A204.1 (cell line): ENCODE measurements at regions not wholly inside any gene's neighbourhood (a gene's known extent, or its start where the extent isn't known, plus 50 kb on each side); places are given as distances from the start of the nearest gene placed in this dataset.
"Not testable (repeated sequence)": the region's sequence is repeated elsewhere in the genome, so short reads cannot be mapped to it uniquely, and the experiment has no call there.

Experiments
- FAIRE-seq: peaks from 2 replicates; lab custom pipeline; 2012; peaks lifted over from hg19 to GRCh38; lab: Jason Lieb, UNC

DNA sequence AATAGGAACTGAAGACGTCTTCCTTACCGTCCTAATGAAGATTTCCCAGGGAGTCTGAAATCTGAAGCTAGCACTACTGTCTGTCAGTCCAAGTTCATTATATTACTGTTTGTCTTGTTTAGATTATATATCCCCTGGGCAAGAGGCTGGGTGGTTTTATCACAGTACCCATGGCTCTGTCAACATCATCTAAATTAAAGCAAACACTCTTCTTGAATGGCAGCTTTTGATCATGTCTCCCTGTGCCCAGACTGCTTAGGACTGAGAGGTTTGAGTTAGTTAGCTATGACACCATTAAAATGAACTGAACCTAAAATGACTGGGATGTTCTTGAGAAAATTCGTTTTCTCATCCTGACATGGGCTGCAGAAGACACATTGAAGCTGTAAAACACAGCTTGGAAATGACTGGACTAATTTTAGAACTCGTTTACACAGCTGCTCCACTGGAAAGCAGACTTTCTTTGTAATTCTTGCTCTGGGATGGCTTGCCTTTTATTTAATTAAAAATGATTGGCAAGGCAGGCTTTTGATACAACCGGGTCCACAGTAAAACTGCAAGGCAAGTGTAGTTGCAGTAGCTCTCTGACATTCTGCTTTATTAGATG, 243.5 kb downstream of the MFSD1 start:
- no peak for FAIRE-seq

DNA sequence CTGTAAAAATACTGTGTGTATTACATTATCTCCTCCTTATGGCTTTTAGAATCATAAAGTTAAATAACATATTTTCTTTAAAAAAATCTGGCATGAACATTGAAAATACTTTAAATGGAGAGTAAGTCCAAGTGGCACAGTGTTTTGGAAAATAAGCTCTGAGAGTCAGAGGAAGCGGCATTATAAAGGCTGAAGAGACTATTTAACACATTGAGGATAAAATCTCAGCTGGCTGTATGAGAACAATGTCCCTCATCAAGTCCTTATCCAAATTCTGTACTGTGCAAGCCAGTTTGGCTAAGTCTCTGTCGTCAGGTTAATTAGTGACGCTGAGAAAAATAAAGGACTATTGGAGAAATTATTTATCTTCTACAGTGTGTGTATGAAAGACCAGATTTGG, 245.5 kb downstream of the MFSD1 start:
- no peak for FAIRE-seq

DNA sequence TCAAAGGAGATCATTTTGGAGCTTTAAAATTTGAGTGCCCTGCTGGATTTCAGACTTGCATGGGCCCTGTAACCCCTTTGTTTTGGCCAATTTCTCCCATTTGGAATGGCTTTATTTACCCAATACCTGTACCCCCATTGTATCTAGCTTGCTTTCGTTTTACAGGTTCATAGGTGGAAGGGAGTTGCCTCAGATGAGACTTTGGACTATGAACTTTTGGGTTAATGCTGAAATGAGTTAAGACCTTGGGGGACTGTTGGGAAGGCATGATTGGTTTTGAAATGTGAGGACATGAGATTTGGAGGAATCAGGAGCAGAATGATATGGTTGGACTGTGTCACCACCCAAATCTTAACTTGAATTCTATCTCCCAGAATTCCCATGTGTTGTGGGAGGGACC, 250.6 kb downstream of the MFSD1 start:
- not testable (repeated sequence) for FAIRE-seq

DNA sequence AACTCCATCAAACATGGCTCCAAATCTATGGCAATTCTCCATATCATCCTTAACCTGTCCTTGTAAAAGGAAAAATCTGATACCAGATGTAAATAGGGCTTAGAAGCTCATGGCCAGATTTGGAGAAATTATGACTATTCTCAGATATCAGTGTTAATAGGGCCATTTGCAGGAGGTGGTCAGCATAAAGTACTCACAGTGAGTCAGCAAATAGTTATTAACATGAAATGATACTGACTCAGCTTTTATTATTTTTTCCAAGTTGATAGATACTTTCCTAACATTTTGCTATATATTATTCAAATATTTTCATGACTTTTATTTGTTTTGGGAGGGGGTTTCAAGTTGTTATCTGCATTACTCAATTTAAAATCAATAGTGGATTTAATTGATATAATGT, 255.8 kb downstream of the MFSD1 start:
- no peak for FAIRE-seq

DNA sequence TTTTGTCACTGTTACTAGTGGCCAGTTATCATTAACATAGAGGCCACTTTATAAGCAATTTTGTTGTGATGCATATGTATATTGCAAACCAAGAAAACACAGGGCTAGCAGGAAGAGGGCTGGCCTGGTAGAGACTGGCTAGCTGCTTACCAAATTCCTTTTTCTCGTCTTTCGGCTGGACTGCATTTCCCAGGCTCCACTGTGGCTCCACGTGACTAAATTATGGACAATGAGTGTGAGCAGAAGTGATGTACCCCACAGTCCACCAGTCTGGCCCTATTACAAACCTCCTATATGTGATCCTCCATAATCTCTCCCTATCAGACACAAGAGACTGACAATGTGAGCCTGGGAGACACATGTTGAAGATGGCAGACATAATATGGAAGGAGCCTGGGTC, 257.0 kb downstream of the MFSD1 start:
- no peak for FAIRE-seq

DNA sequence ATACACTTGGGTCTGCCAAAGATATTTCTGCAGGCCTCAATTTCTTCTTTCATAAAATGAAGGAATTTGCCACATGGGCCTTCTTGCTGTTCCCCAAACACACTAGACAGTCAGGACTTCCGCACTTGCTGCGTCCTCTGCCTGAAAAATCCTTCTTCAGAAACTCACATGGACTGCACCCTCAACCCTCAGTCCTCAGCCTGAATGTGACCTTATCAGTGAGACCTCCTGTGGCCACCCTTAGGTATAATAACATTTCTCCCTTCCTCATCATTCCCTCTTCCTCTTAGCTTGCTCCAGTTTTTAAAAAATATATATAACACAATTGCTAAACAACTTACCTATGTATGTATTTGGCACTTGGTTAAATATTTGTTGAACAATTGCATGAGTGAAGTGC, 257.5 kb downstream of the MFSD1 start:
- no peak for FAIRE-seq

DNA sequence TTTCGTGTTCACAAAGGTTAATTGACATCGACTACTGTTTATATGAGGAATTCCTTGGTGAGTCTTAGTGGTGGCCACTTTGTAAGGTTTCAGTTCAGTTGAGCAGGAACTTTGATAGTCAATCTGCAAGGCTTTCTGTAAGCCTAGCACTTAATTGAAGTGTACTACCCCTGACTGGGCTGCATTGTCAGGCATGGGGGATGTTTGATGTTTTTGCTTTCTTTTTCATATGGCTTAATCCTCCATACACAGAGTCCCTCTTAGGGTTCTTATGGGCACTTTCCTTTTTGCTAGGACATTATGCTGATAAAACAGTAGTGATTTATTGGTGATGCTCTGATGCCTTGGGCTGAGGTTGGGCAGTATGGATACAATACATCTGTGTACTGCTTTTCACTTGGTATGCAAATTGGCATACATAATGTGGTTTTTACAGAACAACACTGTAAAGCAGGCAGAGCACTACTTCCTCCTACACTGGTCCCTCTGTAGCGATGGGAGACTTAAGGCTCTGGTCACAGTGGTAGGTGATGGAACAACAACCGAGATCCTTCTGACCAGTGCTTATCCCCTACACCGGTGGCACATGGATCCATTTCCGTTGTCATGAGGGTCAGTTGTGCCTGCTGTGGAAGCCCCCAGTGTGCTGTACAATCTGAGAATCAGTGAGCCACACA, 261.0 kb downstream of the MFSD1 start:
- no peak for FAIRE-seq

DNA sequence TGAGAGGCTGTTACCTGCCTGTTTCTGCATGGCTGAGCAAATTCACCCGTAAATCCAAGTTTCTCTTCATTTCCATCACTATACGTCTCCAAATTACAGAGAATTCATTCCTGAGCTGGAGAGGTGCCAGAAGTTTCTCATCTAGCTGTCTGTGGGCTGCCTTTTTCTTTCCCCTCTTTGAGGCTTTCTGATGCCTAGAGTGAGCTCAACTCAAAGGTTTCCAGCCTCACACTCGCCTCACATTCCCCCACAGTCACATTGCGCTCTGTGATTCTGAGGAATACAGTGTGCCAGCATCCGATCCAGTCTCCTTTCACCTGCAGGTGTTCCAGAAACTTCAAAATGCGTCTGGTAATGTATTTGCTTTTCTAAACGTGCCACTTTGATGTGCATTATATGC, 267.2 kb downstream of the MFSD1 start, which contains the start of gene IQCJ:
Gene IQCJ (plus strand): TSS at position 229 of the 400 bp plus-strand sequence.
- FAIRE-seq, result no peak

DNA sequence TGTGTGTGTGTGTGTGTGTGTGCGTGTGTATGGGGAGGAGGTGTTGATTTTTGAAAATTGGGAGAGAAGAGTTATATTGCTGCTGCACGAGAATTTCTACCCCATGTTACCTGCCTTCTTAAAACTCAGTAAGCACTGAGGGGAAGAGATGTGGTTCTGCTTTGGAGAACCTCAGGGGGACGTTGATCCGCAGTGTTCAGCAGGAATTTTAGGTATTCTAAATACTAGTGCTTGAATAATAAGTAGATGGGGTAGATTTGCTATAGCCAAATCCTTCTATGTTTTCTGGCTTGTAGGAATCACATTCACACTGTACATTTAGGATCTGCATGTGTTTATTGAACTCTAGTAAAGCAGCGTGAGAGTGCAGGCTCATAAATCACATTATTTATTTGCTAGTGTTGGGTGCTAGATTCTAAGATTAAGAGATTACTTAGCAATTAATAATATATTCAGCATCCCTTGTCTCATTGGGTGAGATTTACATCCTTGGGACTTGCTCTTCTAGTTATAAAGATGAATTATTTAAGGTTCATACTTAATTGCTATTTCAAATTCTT, 268.1 kb downstream of the MFSD1 start:
- FAIRE-seq, result no peak

DNA sequence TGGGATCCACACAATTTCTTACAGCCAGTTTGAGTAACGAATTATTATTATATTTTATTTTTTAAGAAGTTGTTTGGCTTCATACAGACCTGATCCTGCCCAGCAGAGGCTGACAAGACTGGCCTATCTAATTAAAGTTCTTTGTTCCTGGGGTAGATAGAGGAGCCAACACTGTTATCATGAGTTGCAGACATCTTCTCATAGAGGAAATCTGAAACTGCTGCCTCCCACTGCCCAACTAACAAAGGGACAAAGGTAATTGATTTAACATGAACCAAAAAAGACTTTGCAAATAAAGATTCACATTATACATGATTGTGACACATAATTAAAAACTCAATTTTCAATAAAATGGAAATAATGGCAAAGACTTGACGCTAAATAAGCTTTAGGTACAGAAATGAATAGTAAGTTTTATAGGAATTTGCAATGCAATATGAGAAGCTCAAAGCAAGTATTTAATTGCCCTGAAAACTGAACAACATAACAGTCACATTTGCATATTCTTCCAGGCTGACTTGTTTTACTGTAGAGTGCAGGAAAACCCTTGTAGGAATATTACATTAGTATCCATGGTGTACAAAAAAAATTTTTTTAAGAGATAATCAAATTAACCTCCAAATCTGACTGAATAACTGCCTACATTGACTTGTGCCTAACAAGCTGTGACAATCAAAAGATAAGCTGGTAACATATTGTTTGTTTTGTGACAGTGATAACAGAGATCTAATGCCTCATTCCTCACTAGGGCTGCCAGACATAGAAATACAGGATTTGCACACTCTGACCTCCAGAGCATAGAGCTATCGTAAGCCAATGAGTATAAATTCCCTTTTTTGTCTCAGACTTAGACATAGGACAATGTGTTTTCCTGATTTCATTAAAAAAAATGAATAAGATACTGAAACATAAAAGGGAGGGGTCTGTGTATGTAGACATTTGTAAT, 273.2 kb downstream of the MFSD1 start:
- FAIRE-seq, result no peak

DNA sequence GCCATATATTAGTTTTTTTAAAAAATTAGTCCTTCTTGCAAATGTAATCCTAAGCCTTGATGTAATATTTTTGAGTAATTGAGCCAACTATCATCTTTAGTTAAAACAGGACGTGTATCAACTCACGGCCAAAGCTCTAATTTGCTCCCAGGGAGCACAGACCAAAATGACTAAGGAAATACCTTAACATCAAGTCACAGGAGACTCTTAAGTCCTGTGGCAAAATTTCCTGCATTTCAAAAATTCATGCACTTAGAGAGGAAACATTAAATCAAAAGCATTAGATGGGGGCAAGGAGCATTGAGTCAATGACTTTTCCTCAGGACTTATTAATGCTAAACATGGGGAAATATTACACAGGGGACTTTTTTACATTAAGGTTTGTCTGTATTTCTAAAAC, 276.0 kb downstream of the MFSD1 start:
- no peak for FAIRE-seq

DNA sequence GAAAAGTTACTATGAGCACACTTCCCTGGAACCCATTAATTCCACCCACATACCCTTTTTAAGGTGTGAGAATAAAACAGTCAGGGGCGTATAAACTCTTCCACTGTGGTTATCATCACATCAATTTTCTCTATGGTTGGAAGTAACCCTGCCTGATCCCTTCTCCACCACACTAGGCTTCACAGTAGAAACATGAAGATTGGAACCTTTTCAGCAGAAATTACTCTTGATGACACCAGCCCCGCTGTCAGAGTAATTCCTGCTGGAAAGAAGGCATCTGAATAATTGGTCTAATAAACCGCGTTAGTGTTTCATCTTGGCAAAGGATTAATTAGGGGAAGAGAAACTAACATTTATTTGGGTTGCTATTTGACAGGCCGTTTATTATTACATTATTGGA, 278.4 kb downstream of the MFSD1 start:
- no peak for FAIRE-seq

DNA sequence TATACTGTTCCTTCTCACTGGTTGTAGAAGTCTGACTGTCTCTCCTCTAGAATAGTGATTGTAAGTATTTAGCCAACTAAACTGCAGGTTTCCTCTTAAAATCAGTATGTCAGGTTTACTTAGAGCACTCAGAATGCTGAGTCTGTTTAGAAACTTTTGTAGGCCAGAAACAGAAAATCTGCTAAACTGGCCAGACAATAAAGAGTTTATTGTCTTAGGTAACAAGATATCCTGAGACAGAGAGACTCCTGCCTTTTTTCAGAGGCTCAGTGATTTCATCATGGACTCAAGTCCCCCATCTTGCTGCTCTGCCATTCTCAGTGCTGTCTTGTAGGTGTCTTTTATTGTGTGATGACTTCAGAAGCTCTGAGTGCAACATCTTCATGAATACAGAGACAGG, 279.0 kb downstream of the MFSD1 start:
- FAIRE-seq, result no peak

DNA sequence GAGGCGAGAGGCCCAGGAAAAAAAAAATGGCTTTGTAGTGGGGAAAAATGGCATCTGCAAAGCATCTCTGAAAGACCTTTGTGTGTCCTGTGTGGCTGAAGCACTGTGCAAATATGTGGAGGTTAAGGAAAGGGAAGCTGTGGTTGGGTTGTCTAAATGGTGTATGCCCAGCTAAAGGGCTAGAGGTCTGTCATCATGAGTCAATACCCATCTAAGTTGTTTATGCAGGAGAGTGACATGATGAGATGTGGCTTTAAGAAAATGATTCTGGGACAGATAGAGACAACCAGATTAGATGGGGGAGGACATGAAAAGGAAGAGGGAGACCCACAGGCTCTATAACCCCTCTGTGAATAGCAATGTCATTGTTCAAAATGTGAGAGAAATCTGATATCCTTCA, 280.7 kb downstream of the MFSD1 start:
- no peak for FAIRE-seq

DNA sequence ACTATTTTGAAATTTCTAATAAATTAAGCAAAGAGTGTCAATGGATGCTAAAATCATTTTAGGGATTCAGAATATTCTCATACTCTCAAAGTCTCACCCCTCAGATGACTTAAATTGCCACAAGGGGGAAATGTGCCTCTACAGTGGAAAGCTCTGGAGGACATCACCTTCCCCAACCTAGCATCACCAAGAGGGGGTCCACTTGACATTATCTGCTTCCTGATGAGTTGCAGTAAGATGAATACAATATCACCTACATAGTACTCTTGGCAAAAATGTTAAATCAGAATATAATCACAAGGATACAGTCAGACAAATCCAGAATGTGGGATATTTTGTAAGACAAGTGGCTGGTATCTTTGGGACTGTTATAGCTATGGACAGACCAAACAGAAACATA, 290.1 kb downstream of the MFSD1 start:
- no peak for FAIRE-seq

DNA sequence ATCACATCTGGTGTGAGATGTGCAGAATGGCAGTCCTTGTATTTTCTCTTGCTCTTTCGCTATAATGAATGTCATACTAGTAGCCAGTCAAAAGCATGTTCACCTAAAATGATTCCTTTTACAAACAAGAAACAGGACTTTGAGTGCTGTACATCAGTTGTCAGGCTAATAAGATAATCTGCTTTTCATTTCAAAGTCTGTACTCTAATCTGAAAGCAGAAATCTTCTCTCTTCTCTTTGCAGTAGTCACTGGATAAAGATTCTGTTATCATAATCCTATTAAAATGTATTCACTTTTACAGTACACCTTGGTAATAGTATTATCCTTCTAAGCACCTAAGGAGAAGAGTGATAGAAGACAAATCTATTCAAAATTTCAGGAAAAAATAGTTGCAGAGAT, 300.1 kb downstream of the MFSD1 start:
- FAIRE-seq, result no peak

DNA sequence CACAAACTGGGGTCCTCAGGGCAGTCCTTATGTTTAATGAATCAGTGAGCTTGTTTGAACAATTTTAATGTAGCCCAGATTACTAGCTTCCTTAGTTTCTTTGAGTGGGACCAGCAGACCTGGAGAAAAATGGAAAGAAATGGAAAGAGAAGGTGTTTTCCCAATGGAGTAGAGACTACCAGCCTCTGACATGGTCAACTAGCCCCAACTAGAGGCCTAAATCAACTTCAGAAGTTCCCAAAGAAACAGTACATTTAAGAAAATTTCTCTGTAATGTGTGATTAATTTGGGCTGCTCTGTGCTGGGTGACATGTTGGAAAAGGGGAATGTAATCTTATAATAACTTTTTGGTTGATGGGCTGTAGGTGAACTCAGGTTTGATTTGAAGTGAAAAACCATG, 310.9 kb downstream of the MFSD1 start:
- FAIRE-seq, result no peak

DNA sequence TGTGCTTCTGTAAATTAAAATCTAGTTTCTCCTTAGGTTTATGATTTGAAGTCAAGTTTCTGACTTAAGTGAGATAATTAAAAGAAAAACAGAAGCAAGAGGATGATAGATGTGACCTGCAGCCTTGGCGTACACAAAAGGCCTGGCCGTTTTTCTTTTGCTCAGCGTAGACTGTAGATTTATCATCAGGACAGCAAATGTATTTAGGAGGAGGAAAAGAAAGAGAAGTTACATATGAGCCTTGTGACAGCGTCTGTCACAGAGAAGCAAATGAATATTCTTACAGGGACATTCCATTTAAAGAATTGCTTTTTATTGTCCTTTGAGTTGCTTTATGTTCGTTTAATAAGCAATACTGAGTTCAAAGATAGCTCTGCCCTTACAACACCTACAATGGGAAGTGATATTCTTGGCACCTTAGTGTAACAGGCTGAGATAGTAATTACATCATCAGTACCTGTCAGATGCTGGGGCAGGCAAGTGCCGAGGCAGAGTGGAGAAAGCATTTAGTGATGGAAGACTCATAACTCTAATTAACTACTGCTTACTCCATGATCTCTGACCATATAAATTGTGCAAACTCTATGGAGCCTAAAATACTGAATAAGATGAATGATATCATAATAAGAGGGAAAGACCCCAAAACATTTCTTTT, 311.5 kb downstream of the MFSD1 start:
- no peak for FAIRE-seq

DNA sequence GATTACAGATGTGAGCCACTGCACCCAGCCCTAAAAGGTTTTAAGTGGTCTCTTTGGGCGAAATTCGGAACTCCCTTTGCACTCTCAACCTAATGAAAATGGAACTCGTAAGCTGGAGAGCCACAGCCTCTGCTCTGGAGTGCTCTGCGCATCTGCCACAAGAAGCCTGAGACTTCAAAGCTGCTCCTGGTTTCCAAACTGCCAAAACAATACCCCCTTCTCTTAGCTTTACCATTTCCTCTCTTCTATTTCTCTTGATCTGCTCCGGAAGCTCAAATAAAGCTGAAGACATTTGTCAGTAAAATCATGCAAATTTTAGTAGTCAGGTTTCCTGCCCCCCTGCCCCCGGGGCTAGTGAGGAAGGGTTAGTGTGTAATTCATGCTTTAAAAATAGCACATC, 312.7 kb downstream of the MFSD1 start:
- FAIRE-seq, result no peak

DNA sequence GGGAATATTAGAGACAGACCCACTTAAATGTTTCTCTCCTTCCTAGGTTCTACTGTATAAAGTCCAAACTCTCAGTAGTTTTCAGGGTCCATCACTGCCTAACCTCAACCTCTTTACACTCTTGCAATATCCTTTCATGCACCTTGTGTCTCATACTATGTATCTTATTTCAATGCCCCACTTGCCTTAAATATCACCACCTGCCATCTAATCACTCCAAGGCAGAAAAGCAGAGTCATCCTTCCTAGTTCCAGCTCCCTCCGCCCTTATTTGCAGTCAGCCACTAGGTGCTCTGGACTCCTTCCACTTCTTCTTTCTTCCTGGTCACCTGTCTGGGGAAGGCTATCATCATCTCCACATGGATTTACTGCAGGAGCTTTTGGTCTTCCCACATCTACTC, 322.0 kb downstream of the MFSD1 start:
- no peak for FAIRE-seq

DNA sequence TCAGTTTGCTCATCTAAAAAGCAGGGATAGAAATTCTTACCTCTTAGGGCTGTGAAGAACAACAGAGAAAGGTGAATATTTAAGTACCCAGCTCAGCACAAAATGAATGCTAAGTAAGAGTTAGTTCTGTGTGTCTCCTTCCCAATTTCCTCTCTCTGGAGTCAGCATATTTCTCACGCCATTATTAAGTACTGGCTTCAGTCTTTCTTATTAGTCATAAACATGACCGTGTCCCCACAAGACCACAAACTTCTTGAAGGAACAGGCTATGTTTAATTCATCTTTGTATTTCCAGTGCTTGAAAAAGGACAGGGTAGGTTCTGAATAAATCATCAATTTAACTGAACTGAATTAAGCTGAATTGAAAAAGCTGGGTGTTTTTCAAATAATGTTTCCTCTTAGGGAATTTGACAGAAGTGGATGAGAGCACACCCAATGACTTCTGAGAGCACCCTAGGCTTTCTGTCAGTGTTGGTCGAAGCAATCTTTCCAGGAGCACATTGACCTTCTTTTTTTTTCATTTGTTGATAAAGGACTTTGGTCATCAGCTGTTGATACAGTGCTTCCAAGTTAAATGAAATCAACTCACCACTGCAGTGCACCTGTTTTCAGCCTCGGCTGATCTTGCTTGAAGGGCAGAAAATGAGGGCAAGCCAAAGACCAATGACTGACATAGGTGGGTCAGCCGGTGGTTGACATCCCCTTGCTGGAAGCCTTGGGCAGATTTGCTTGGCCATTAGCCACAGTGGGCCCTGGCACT, 324.6 kb downstream of the MFSD1 start:
- no peak for FAIRE-seq

DNA sequence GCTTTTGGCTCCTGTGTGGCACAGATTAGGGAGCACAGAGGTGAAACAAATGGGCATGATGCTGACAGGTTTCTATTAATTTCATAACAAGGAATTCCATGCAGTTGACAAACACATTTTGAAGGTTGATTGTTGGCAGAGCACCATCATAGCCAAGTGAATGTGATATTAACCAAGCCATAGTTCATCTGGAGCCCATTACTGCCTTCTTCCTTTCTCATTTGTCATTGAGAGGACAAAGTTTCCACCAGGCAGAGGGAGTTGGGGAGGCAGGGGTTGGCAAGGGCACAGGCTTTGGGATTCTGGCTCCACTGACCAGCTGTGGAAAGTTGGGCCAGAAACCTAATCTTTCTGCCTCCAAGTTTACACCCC, 325.2 kb downstream of the MFSD1 start:
- FAIRE-seq, result no peak
